HG02938 (cell line): ENCODE measurements at regions not wholly inside any gene's neighbourhood (a gene's known extent, or its start where the extent isn't known, plus 50 kb on each side); places are given as distances from the start of the nearest gene placed in this dataset.

Experiments
- ATAC-seq: cut with Tn5 transposase; IDR thresholded peaks from one replicate; pipeline ENCODE4 v1.9.1; 2021; ENCODE audit warnings: mild to moderate bottlenecking, moderate library complexity; ENCODE audit not compliant: unreplicated experiment

DNA sequence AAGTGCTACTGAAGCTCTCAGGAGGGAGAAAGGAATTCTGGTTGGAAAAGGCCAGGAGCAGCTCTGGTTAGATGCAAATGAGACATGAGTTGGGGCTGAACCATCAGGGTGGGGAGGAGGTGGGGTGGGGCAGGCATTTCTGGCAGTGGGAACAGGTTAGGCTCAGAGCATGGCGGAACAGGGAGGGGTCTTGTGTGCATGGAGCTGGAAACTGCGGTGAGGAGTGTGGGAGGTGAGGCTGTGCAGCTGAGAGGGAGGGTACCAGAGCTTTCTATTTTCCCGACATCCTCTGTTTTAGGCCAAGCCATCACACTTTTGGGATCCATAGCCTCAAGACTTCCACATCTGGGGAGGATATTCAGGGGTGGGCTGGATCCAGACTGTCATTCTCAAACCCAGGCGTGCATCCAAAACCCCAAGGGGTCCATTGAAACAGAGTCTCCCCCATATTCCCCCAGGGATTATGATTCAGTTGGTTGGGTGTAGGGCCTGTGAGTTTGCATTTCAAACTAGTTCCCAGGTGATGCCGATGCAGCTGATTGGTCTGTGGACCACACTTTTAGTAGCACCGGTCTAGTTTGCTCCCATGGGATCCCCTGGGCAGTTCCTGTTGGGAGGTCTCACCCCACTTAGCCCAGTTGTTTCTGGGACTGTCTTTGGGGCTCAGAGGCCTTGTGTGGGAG lies 100.9 kb upstream of the TLE3 start:
- ATAC-seq: no peak

DNA sequence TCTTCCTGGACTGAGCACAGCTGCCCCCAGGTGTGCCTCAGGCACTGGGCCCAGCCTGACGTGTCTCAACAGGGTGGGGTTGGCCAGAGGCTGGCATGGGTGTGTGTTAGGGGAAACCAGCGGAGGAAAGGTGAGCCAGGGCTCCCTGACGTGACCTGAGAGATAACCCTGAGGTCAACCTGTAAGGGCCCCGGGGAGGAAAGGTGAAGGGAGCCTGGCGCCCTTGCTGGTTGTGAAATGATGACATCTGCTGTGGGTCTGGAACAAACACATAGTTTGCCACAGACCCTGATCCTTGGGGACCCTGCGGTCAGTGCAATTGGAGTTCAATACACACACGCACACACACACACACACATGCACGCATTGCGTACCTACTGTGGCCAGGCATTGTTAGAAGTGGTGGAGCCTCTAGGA lies 100.2 kb upstream of the TLE3 start:
- no peak for ATAC-seq

DNA sequence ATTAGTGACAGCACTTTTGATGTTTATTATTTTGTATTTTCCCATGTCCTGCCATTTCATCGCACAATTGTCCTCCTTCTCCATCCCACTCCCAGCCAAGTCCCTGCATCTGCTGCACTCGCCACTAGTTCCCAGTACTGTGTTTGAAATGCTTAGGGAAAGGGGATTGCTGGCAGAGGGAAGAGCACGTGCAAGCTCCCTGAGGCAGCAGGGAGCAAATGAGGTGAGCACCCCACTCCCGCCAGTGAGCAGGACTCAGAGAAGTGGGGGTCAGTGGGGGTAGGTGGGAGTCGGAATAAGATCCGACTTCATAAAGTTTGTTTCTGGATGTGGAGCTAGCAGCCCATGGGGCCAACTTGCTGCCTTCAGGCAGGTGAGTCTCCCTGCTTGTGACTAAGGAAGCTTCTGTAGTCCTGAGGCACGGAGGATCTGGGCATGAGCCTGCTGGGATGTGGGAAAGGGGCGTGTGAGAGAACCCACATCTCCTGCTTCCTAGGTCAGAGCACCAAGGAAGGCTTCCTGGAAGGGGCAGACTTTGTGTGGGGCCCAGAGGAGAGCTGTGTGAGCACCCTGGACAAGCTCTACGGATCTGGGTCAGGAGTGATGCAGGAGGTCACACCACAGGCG lies 99.7 kb upstream of the TLE3 start:
- ATAC-seq: no peak

DNA sequence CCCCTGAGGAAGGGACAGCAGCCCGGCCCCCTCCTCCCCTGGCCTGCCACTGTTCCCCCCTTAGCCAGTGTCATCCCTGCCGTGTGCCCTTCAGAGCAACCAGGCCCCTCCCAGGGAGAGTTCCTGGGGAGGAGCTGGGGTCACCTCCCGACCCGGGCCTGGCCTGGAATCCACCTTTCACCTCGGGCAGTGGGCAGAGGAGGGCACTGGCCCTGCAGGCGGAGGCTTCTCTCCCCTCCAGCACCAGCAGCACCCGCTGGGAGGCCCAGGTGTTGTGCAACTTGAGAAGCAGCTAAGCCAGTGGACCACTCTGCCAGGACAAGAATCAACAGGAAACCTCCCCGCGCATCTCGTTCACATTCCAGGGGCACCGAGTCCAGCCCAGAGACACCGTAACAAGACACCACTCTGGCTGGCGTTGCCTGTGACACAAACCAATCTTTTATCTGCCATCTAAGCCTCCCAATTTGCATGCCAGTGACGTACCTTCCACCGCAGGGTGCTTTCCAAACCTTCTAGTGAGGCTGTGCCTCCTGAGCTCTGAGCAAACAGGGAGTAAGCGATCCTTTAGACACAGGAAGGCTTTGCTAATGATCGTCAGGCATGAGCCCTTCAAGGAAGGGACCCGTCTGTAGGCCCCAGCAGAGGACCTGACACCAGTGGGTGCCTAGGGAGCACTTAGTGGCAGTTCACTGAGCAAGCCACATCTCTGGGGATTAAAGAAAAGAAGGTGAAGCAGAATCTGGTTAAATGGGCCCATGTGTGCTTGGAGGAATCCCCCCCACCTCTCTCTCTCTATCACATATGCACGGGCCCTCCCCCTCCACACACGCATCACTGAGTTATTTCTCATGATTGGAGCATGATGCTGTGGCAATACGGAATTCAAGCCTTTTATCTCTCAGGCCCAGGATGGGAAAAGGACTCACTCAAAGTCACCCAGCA lies 98.9 kb upstream of the TLE3 start:
- peak; percentile 88 for ATAC-seq

DNA sequence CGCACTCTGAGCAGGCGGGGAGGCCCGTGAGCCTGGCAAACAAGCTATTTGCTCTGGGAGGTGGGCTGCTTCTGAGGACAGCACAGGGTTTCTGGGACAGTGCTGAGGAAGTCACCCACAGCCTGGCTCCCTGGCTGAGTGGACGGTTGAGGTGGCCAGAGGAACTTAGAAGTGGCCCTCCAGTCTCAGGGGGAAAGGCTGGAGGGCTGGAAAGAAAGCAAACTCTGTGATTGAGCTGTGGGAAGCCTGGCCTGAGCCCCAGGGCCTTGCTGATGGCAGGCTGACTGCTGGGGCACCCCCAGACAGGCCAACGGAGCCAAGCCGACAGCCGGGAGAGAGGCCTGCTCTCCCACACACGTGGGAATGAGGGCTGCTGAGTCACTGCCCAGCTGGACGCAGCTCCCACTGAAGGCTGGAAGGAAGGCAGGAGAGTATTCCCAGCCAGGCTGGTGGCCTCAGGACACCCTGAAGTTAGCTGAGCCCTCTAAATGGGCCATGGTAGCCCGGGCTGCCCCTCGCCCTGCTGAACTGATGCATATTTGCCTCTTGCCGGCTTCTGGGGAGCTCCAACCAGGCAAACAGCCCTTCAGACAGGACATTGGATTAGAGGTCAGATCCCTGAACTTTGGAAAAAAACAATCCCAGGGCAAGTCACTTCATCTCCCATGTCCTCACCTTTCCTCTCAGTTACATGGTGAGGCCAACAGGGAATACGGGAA lies 98.0 kb upstream of the TLE3 start:
- no peak for ATAC-seq

DNA sequence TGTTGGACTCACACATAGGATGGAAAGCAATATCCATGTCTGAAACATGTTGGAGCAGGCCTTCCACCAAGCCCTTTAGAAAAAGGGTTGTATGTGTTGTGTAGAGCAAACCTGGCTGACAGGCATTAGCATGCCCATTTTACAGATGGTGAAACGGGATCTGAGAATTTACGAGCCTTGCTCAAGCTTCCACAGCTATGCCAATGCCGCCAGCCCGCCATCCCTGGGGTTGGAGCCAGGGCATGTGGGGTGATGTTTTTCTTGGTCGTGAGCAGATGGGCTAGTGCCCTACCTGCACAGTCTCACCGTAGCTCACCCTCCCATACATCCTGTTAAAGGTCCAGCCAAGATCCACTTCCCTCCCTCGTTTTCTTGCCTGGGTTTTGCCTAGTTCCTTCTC lies 97.5 kb upstream of the TLE3 start:
- ATAC-seq: no peak

DNA sequence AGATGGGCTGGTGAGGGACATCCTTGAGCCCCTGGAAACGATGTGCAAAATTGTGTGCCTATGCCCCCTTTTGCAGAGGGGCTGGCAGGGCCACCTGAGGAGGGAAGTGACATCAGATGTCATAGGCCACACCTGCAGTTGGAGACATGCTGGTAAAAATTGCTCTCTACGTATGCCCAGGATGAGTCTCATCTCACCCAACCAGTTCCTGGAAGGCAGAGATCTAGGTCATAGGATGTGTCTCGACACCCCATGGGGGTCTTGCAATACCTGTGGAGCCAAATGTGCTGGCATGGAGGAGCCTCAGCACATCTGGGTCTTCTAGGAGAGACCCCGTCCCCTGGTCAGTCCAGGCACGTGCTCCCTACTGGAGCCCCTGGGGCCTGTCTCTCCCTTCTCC lies 96.5 kb upstream of the TLE3 start:
- ATAC-seq: no peak

DNA sequence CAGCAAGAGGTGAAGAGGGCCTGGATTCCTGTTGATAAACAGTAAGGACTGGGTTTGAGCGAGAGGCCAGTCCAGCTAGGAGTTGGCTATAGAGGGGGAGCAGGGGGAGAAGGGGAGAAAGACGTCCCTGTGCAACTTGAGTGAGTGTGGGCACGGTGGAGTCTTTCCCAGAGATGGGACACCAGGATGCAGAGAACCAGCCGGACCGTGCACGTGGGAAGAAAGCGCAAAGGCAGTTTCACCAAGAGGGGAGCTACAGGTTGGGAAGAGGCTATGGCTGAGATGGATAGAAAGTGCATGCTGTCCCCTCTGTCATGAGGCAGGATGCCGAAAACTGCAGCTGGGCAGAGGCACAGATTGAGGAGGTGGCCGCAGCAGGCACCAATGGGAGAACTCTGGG lies 96.0 kb upstream of the TLE3 start:
- ATAC-seq: no peak

DNA sequence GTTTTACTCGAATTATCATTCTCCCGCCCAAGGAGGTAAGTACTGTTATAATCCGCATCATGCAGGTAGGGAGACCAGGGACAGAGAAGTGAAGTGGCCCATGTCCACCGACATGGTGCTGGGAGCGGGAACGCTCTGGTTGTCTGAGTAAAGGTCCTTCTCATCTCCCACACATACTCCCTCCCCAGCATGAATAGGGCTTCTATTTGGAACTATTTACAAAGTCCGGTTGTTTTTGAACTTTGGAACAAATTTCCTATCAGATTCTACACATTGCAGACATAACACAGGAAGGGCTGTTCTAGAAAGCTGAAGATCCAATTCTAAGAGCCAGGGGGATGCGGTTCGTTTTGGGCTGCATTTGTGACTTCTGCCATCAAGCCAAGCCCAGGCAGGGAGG lies 94.8 kb upstream of the TLE3 start:
- no peak for ATAC-seq

DNA sequence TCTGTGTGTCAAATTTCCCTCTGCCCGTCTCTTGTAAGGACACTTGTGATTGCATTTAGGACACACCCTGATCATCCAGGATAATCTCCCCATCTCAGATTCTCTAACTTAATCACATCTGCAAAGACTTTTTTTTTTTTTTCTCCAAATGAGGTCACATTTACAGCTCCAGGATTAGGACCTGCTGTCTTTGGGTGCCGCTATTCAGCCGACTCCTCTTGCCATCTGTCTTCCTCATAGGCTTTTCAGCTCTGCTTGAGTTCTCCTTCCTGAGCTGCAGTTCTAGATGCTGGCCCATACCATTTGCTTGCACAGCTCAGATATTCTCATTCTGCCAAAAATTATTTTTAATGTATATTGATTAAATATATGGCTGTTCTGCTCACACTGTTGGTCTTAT lies 94.3 kb upstream of the TLE3 start:
- no peak for ATAC-seq

DNA sequence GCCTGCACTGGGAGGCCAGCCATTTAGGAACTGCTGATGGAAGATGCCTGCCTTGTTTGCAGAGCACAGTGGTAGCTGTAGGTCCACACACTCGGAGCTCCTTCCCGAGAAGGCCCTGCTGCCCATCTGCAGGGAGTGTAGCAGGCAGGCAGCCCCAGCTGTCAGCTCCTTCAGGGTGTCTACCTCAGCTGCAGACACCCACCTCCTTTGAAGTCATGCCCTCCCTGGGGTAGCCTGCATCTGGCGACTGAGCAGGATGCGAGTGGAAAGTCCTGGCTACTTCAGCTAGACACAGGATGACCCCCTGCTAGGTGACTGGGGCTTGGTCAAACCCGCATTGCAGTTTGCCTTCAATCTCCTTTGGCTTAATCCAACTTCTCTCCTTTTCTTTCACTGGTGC lies 93.2 kb upstream of the TLE3 start:
- no peak for ATAC-seq

DNA sequence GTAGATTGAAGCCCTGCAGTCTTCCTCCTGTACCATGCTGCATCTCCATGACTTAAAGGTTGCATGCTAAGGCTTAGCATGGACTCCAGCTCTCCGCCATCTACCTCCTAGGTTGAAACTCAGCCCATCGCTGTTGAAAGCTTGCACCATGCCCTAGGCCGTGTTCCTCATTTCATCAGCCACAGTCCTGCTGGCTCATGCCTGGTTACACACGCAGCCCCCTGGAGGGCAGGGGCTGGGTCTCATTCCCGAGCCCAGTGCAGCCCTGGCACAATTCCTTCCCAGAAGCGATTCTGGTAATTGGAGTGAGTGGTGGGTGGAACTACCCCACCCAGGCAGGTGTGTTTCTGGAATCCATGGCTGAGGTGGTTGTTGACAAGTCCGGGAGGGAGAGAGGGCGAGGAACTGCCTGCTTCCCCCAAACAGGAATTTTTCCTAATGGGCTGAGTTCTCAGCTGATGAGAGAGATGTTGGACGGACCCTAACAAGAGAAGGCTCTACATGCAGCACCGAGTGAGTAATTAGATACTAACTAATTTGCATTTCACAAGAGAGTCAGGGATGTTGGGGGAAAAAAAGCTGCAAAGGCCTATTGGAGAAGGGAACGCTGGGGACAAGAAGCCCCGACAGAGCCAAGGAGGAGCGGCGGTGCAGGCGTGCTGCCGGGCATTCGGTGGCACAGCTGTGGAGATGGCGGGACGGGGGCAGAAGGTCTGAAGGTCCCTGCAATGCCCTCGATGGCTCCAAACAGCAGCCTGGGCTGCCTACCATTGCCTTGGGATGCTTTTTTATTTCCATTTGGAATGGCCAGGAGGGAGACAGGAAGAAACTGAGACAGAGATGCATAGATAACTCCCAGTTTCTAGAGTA lies 92.3 kb upstream of the TLE3 start:
- ATAC-seq: no peak

DNA sequence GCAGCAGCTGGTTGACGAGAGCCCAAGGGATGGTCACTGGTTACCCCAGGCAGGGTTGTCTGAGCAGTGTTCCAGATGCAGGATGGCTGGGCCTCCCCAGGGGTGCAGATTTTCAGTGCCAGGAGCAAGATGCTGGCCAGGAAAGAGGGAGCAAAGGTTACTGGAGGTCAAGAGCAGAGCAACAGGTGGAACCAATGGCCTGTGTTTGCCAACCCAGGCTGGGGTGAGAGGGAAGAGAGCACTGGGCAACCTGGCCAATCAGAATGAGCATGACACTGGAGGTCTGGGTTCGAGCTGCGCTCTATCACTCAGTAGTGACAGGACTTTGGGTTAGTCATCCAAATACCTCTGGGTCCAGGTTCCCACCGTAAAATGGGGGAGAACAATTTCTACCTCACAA lies 90.6 kb upstream of the TLE3 start:
- no peak for ATAC-seq

DNA sequence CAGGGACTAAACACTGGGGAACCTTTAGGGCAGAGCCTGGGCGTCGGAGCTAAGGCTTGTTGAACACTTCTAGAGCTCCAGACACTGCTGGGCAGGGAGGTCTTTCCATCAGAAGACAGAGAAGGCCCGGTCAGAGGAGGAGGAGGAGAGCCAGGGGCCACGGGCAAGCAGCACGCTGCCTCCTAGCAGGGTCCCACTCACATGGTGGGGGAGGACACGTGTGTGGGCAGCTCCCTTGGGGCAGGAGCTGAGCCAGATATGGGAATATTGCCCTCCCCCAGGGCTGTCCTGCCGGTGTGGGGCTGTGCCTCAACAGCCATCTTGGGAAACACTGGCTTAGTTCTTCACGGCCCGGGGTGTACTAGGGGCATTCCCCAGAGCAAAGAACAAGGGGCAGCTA lies 89.6 kb upstream of the TLE3 start:
- no peak for ATAC-seq

DNA sequence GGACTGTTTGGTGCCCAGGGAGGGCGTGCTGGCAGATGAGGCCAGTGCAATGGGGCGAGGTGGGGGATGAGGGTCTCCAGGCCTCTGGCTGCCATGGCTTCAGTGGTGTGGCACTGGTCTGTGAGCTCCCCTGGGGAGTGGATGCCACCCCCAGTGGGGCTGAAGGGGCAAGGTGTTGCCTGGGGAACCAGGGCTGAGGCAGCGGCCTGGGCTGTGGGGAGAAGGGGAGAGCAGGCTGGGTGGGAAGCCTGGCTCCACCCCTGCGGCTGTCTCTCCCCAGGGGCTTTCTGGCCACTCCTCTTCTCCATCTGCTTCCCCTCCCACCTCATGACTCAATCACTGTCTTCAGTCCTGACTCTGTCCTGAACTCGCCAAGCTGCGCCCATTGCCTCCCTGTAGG lies 88.4 kb upstream of the TLE3 start:
- no peak for ATAC-seq

DNA sequence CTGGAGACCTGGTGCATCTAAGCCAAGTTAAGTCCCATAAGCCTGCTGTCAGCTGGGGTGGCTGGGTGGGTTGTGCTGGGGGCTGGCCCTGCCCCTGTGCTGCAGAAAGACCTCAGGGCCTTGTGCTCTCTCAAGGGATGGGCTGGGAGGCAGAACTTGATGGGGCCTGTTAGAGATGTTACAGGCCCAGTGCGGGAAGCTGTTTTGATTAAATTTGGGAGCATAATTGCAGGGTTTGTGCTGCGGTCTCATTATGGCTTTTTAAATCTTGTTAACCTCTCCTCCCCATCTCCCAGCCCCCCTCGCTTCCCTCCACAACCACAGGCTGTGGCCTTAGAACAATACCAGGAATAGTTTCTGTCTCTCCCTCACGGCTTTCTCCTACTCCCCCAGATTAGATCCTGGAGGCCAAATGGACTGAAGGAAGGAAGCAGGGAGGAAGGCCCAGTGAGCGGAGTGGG lies 87.6 kb upstream of the TLE3 start:
- ATAC-seq: no peak

DNA sequence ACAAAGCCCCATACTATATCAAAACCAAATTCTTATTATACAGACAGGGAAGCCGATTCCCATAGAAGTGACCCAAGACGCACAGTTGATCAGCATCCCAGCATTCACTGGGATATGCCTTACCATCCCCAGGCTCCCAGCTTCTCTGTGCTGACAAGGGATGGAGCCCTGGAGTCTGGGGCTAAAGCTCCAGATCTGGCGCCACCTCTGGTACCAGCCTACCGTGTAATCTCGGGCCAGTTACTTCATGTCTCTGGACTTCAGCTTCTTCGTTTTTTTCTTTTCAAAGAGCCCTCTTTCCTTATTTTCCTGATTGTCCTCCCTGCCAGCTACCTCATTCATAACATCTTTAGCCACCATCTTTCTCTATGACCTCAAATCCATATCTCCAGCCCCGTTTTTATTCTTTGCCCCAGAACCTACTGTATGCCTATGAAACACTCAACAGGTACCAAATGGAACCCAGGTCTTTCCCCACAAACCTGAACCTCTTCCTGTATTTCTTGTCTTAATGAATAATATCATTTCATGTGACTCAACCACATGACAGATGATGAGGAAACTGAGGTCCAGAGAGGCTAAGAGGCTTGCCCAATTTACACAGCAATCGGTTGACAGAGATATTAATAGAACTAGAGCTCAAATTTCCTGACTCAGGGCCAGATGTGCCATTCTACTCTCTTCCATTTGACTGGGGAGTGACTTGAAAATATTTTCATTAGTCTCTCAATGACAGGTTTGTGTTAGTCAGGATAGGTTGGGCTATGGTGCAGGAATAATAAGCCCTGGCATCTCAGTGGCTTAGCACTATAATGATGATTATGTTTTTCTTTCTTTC lies 85.4 kb upstream of the TLE3 start:
- ATAC-seq: no peak

DNA sequence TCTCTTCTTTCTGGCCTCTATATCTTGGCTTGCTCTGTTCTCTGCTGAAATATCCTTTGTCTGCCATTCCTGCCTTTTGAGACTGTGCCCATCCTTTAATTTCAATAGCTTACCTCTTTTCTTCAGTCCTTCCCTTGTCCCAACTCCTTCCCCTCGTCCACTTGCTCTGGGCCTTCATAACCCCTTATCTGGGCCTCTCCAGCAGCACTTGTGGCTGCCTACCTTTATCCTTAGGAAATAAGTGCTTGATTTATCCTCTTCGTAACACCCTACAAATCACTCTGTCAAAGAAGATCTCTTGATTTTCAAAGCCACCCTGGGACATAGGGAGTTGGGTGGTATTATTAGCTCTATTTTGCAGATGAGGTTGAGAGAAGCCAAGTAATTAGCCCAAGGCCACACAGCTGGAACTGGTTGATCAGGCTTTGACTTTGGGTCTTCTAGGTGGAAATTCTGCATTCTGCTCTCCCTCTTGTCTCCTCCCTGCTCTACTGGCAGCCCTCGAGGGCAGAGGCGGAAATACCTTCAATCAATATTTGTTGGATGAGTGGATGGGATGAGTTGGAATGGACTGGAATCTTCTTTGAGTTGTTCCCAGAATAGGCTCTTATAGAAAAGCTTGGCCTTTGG lies 84.0 kb upstream of the TLE3 start:
- ATAC-seq: no peak
